22Rv1 (cell line): ENCODE measurements at regions not wholly inside any gene's neighbourhood (a gene's known extent, or its start where the extent isn't known, plus 50 kb on each side); places are given as distances from the start of the nearest gene placed in this dataset.

Experiments used
- CTCF ChIP-seq: fragments of 450-650 bp; IDR thresholded peaks from 2 replicates; pipeline ENCODE4 v1.5.1; 2017; ENCODE audit warnings: mild to moderate bottlenecking
- ZFX ChIP-seq: fragments of 450-650 bp; IDR thresholded peaks from 2 replicates; pipeline ENCODE4 v1.6.1; 2017; ENCODE audit warnings: antibody characterized with exemption, borderline replicate concordance

- TF ChIP-seq CTCF (no peak), ZFX (no peak)
Observed at GRCh38 chr14:60363275-60363674, 114.3 kb downstream of the PPM1A start.
